Hematopoietic multipotent progenitor cell (in vitro differentiated cells): ENCODE measurements at regions not wholly inside any gene's neighbourhood (a gene's known extent, or its start where the extent isn't known, plus 50 kb on each side); places are given as distances from the start of the nearest gene placed in this dataset.

ENCODE experiments used
- DNase-seq, 3 donors: peaks; one replicate each; pipeline ENCODE4 v3.0.0-alpha.2; 2011 to 2015; ENCODE audit warnings: low read depth in 2 of 3, low spot score in 2 of 3

DNA sequence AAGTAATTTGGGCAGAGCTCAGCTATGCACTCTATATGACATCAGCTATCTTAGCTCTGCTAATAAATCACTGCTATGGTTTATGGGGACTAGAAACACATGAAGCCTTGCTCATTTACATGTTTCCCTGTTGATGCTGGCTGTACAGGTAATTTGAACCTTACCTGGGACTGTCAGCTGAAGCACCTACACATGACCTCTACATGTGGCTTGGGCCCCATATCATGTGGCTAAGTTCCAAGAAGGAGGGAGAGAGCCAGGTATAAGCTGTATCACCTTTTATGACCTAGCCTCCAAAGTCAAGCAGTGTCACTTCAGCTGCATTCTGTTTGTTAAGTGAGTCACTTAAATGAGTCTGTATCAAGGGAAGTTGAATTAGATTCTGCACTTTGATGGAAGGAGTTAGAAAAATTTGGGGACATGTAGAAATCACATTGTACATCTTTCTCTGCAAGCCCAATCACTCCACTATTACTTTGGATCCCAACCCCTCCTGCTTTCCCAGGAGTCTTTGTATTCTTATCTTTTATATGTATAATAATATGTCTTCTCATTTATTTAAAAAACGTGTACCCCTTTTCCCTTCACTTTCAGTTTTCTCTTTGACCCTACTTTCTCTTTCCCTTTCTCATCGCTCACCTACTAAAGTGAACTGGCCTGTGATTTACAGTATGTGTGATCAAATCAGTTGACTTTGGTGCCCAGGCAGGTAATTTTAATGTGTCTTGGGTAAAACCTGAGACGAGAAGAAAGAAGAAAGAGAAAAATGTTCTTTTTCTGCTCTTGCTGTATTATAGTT, 53.4 kb upstream of the PRKACB start:
- peak in 2 of 3 donors; percentile 15 to 38 for DNase-seq

DNA sequence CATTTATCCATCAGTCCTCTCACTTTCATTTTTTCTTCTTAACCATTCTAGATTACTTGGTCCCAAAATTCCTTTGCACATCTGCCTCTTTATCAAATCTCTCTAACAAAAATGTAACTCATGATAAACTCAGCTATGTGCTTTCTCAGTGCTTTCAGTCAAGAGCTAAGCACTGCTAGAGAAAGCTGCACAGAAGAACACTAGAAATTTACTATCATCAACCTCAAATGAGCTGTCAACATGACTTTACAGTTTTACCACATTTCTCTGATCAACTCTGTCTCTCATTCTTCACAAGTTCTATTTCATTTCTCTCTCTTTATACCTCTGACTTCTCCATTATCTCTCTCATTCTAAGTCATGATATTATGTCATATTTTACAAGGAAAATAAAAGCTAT, 54.2 kb upstream of the PRKACB start:
- no peak for DNase-seq

DNA sequence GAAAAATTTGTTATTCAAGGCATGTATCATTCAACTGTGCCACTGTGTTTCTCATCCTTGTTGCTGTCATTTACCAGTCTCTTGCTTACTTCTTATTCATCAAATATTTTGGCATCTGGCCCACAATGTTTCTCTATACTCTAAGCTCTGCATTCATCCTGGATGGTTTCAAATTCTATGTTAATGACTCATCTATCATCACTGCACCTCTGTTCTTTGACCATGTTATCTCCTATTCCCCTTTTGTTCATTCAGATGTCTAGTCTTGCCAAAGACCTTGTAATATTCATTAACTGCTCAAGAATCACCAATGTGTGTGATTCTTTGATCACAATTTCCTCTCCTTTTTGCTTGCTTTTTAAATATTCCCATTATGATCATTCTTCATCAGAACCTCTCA, 54.6 kb upstream of the PRKACB start:
- DNase-seq, result no peak

DNA sequence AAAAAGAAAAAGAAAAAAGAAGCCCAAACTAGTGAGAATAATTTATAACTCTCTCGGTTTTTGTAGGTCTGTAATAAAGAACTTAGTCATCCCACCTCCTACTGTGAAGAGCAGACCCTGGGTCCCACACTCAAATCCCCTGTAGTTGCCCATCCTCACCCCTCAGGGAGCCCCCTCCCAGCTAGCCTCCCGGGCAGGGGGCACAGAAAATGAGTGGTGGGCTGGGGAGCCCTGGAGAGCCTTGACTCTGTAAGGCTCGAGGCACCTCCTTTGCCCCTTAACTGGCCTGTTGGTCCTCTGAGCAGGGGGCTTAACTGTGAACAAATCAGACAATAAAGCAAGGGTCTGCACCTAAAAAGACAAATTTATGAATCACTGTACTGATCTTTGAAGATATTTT, 57.5 kb upstream of the PRKACB start:
- no peak for DNase-seq

DNA sequence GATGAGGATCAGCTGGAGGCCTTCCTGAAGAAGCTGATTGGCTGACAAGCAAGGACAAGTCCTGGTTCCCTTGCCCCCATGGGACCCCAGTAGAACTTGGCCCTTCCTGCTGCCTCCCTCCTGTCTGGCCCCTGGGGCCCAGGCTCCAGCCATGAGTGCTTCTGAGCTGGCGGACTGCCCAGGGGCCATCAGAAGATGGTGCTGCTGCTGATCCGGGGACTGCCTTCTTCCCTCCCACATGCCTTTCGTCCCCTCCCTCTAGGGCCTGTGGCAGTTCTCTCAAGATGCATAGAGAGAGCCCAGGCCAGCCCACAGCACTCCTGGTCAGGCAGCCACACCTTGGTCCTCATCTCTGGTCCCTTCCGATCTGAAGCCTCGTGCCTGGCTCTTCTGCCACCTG, 57.9 kb upstream of the PRKACB start:
- no peak for DNase-seq

DNA sequence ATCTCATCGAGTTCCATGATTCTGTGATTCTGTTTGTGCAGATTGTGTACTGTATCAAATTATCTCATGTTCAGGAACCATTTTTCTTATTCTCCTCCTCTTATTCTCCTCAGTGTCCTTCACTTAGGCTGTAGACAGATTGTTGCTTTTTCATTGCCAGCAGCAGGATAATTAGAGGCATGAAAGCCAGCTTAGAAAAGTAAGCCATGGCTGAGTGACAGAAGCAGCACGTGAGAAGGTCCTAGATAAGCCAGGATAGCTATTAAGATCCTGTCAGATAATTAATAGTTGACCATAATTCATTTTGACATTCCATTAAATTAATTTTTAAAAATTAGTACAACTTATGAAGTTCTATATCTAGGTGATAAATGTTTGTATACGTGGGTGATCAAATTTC, 60.8 kb upstream of the PRKACB start:
- no peak for DNase-seq

DNA sequence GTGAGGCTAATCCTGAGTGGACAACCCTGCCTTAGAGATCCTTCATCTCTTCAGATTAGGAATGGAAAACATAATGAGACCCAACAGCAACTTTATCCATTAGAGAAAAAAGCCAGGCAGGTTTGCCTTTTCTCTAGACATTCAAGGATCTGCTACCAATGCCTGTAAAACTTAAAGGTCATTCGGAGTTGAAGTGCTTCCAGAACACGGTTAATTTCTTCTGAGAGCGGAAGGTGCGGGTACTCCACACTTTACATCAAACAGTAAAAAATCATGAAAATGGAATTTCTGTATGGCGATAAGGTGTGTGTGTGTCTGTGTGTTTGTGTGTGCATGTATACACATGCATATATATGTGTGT, 65.2 kb upstream of the PRKACB start:
- DNase-seq, result no peak

DNA sequence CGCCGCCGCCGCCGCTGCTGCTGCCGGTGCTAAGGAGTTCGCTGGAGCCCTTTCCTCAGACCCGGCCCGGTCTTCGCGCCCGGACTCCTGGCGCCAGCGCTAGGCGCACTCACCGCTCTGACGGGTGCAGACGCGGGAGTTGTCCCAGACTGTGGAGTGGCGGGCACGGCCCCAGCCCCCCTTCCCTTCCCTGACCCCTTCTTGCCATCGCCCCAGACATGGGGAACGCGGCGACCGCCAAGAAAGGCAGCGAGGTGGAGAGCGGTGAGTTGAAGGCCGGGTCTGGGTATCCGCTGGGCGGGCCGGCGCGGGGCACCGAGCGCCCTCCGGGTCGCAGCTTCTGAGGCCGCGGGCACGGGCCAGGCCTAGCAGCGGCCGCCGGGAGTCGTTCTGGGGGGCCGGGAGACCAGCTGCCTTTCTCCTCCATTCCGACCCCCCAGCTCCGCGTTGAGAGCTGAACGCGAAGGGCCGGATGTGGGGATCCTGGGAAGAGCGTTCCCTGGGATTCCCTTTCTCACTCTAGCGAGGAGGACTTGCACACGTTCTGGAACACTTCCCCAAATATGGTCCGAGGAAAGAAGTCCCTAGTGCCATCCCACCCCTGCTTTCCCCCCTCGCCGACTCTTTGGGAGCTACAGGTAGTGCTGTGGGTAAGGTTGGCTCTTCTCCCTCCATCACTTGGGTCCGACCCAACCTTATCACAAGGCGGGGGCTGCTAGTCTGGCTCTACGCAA, 65.8 kb upstream of the PRKACB start:
- DNase-seq, result peak in 2 of 3 donors; percentile 8 to 14

DNA sequence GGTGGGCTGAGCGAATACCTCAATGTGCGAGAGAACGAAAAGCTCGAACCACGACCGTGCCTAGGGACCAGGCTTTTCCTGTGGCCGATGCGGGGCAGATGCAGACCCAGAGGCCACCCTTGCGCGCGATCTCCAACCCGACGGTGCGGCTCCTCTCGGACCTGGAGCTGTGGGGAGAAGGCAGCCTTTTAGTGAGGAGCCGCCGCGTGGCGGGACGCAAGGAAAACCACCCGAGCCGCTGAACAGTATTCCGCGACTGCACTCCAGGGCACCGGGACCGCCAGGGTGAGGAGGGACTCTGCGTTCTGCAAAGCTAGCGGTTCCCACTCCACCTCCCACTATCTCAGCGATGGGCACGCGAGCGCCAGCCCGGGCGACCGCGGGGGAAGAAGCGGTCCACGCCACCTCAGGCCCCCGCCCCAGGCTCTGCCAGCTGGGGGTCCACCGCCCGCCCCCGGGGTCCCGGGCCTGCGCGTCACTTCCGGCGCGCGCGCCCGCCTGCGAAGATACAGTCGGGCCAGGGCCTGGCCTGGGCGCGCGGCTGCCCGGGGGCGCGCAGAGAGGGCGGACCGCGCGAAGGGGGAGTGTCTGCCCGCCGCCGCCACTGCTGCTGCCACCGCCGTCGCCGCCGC, 66.5 kb upstream of the PRKACB start:
- DNase-seq, result peak; percentile 29 to 92 (median 85)

DNA sequence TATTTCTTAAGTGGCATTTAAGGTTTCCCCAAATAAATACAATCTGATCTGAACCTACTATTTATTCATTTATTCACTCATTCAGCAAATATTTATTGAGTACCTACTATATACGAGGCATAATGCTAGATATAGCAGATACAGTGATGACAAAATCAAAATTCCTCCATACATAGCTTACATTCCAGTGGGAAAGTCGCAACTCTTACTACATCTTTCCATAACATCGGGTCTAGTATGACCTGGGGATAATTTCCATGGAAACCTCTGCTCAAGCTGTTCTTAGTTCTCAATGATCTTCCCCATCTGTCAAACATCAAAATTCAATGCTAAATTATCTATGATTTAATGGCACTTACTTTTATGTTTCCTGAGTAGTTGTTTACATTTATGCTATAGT, 70.8 kb upstream of the PRKACB start:
- no peak for DNase-seq

DNA sequence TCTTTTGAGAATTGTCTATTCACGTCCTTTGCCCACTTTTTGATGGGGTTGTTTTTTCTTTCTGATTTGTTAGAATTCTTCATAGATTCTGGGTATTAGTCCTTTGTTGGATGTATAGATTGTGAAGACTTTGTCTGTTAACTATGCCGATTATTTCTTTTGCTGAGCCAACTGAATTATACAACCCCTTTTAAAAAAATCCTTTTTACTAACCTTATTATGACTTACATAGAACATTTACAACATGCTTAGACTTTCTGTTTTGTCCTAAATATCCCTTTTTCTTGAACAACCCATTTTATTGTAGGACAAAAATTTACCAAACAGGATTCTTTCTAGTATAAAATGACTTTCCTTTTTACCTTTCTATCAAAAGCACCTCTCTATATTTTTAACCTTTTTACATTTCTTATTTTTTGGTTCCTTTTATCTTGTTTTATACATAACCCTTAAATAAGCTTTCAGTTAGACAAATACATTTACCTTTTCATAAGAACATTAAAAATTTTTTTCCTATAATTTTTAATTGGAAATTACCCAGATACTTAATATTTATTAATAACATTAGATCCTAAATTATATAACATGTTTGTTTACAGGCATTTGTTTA, 70.4 kb upstream of the TTLL7 start:
- DNase-seq, result peak in 1 of 3 donors; percentile 9

DNA sequence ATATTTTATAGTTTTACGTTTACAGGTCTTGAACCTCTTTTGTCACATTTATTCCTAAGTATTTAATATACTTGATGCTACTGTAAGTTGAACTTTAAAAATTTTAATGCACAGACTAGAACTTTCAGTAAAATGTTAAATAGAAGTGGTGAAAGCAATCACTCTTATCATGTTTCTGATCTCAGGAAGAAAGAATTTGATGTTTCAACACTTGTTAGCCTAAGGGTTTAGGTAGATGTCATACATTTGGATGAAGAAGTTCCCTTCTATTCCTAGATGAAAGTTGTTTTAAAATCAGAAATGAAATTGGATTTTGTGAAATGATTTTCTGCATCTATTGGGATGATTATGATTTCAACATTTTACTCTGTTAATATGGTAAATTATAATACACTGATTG, 63.6 kb upstream of the TTLL7 start:
- DNase-seq, result no peak

DNA sequence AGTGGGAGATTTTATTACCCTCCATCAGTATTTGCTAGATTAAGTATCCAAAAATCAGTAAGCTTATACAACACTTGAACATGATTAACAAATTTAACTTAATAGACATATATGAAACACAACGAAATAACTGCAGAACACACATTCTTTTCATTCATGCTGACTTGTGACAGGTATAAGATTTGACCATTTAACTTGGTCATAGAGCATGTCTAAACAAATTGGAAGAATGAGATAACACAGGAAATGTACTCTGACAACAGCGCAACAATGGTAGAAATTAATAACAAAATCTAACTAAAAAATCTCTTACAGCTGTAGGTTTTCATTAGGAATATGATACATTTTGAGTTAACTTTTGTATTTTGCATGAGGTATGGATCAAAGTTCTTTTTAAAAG, 62.4 kb upstream of the TTLL7 start:
- DNase-seq, result no peak

DNA sequence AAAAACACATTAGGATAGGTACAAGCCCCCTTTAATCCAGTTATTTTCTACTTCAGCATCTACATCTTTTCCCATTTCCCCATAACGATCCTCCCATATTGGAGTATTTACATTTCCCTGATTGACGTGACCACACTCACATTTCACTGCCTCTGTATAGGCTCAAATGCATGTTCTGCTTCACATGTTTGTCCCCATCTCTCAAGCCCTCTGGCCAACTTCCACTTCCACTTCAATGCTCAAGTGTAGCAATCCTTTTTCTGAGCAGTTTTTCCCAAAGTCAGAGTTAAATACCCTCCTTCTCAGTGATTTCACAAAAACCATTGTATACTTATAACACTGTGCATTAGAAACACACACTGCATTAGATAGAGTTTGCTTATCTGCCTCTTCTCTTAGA, 61.8 kb upstream of the TTLL7 start:
- no peak for DNase-seq

DNA sequence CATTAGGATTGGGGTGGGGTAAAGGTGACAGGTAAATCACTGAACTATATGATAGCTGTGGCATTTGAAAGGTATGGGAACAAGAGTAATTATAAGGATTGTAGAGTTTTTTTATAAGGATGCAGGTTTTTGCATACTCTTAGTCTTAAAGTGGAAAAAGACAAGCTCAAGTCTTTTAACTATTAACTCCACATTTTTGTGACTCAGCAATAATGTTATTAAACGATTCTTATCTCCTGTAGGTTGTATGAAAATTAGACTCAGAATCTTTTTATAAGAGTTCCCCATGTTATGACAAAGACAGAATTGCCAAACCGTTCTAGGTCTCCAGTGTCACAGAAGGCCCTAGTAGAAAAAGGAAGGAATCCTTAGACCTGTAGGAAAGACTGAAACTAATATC, 49.9 kb upstream of the TTLL7 start:
- no peak for DNase-seq
